HCT116 (cell line): ENCODE measurements at regions not wholly inside any gene's neighbourhood (a gene's known extent, or its start where the extent isn't known, plus 50 kb on each side); places are given as distances from the start of the nearest gene placed in this dataset.

ENCODE experiments used
- ATAC-seq: fragments of 200-7000 bp; cut with Tn5 transposase; 2 replicates; pipeline ENCODE4 v1.9.1; 2020; ENCODE audit warnings: mild to moderate bottlenecking, moderate library complexity
- BruUV-seq: library from RNA; stranded (reverse); fragments of 400-500 nt; replicated peaks from 2 replicates; lab custom pipeline; 2021; lab: Mats Ljungman, UMichigan
- CTCF ChIA-PET: fragments of 300-600 bp; sonication (Branson Sonifier 250); formaldehyde crosslinking; loops from one replicate; lab custom pipeline; 2021; ENCODE audit warnings: antibody characterized with exemption; lab: Charles Lee
- POLR2A ChIA-PET: fragments of 300-600, 350-600 bp; sonication (Branson Sonifier 250); formaldehyde crosslinking; loops from one replicate; lab custom pipeline; 2021; ENCODE audit warnings: antibody characterized with exemption; lab: Charles Lee
- RAD21 ChIA-PET, 2 experiments: fragments of 300-600 bp; sonication (Branson Sonifier 250); formaldehyde crosslinking; loops; one replicate each; lab custom pipeline; 2023; ENCODE audit warnings: low total read pairs in 2 of 2; ENCODE audit not compliant: uncharacterized antibody in 2 of 2, unreplicated experiment in 2 of 2, low non-redundant PET in 1 of 2; lab: Charles Lee
- DNase-seq: peaks from one replicate; pipeline ENCODE4 v3.0.0-alpha.2; 2010; ENCODE audit warnings: low read depth, low spot score
- H2AFZ ChIP-seq: fragments of 200-600 bp; shearing (Covaris generic), sonication (generic); 2 replicates; pipeline ENCODE4 v1.6.1; 2017; ENCODE audit warnings: low read depth, mixed run types, mixed read lengths, antibody characterized with exemption, low read length; ENCODE audit not compliant: poor library complexity, severe bottlenecking
- H3K27ac ChIP-seq: 2 replicates; pipeline ENCODE4 v1.5.1; 2012; ENCODE audit warnings: low read depth, low read length
- H3K27me3 ChIP-seq: fragments of 200-600 bp; sonication (generic); 2 replicates; pipeline ENCODE4 v1.6.1; 2016; ENCODE audit warnings: mixed run types, low read length, mixed read lengths; ENCODE audit not compliant: insufficient read depth
- H3K36me3 ChIP-seq, 2 experiments: fragments of 200-500 bp in 1 of 2; fragments of 200-600 bp in 1 of 2; sonication (Bioruptor generic) in 1 of 2; sonication (generic) in 1 of 2; 2 replicates each; pipeline versions ENCODE4 v1.5.1 to v1.6.1; 2014 to 2016; ENCODE audit warnings: low read length in 2 of 2, inconsistent platforms in 1 of 2, mixed read lengths in 1 of 2, mixed run types in 1 of 2; ENCODE audit not compliant: insufficient read depth in 2 of 2, control insufficient read depth in 1 of 2
- H3K4me1 ChIP-seq, 2 experiments: fragments of 200-600 bp in 1 of 2; sonication (generic) in 1 of 2; 2 replicates each; pipeline versions ENCODE4 v1.5.1 to v1.6.1; 2012 to 2017; ENCODE audit warnings: low read length in 2 of 2, inconsistent platforms in 1 of 2, mild to moderate bottlenecking in 1 of 2, mixed read lengths in 1 of 2, mixed run types in 1 of 2, moderate library complexity in 1 of 2; ENCODE audit not compliant: insufficient read depth in 2 of 2, control insufficient read depth in 1 of 2
- H3K4me2 ChIP-seq: fragments of 200-600 bp; sonication (generic); 2 replicates; pipeline ENCODE4 v1.6.1; 2017; ENCODE audit warnings: mixed run types, low read length, mixed read lengths
- H3K4me3 ChIP-seq, 2 experiments: fragments of 200-600 bp in 1 of 2; sonication (generic) in 1 of 2; replicated peaks in 1 of 2; 2 replicates each; pipeline ENCODE4 v1.5.1; 2011 to 2016; ENCODE audit warnings: low read length in 2 of 2, control low read depth in 1 of 2, low read depth in 1 of 2, mild to moderate bottlenecking in 1 of 2, mixed read lengths in 1 of 2, mixed run types in 1 of 2
- H3K79me2 ChIP-seq: fragments of 200-600 bp; sonication (generic); 2 replicates; pipeline ENCODE4 v1.6.1; 2017; ENCODE audit warnings: mild to moderate bottlenecking, mixed run types, low read length, moderate library complexity, mixed read lengths; ENCODE audit not compliant: insufficient read depth
- H3K9ac ChIP-seq: fragments of 200-600 bp; sonication (generic); 2 replicates; pipeline ENCODE4 v1.6.1; 2016; ENCODE audit warnings: low read length, mixed read lengths
- H3K9me2 ChIP-seq: fragments of 200-600 bp; sonication (generic), shearing (Covaris generic); 2 replicates; pipeline ENCODE4 v1.6.1; 2017; ENCODE audit warnings: mixed run types, mild to moderate bottlenecking, moderate library complexity; ENCODE audit not compliant: insufficient read depth
- H3K9me3 ChIP-seq, 2 experiments: fragments of 200-500 bp in 1 of 2; fragments of 200-600 bp in 1 of 2; sonication (Bioruptor generic) in 1 of 2; sonication (generic) in 1 of 2; 2 replicates each; pipeline ENCODE4 v1.6.1; 2014 to 2017; ENCODE audit warnings: low read length in 2 of 2, mixed read lengths in 2 of 2, inconsistent platforms in 1 of 2, low read depth in 1 of 2, mild to moderate bottlenecking in 1 of 2, mixed run types in 1 of 2, moderate library complexity in 1 of 2; ENCODE audit not compliant: control insufficient read depth in 1 of 2, insufficient read depth in 1 of 2
- H4K20me1 ChIP-seq: fragments of 200-600 bp; sonication (generic), shearing (Covaris generic); 2 replicates; pipeline ENCODE4 v1.6.1; 2017; ENCODE audit warnings: mixed run types, mild to moderate bottlenecking, moderate library complexity; ENCODE audit not compliant: insufficient read depth
- ATF3 ChIP-seq: IDR thresholded peaks from 2 replicates; pipeline ENCODE4 v1.6.1; 2012
- EGR1 ChIP-seq: IDR thresholded peaks from 2 replicates; pipeline ENCODE4 v1.6.1; 2012; ENCODE audit warnings: low read depth
- ELF1 ChIP-seq: IDR thresholded peaks from 2 replicates; pipeline ENCODE4 v1.6.1; 2012; ENCODE audit warnings: low read depth, borderline replicate concordance
- EZH2phosphoT487 ChIP-seq: fragments of 200-600 bp; IDR thresholded peaks from 2 replicates; pipeline ENCODE4 v1.6.1; 2018; ENCODE audit warnings: antibody characterized with exemption, borderline replicate concordance
- FOSL1 ChIP-seq: IDR thresholded peaks from 2 replicates; pipeline ENCODE4 v1.6.1; 2012; ENCODE audit warnings: low read depth
- JUND ChIP-seq: IDR thresholded peaks from 2 replicates; pipeline ENCODE4 v1.6.1; 2012
- MAX ChIP-seq: IDR thresholded peaks from 2 replicates; pipeline ENCODE4 v1.6.1; 2012
- POLR2AphosphoS5 ChIP-seq: IDR thresholded peaks from 2 replicates; pipeline ENCODE4 v1.6.1; 2011; ENCODE audit warnings: mild to moderate bottlenecking, low read depth, low read length, moderate library complexity
- RAD21 ChIP-seq: IDR thresholded peaks from 2 replicates; pipeline ENCODE4 v1.6.1; 2012; ENCODE audit warnings: low read depth, mild to moderate bottlenecking
- SIN3A ChIP-seq: IDR thresholded peaks from 2 replicates; pipeline ENCODE4 v1.6.1; 2012; ENCODE audit warnings: low read depth
- SRF ChIP-seq: IDR thresholded peaks from 2 replicates; pipeline ENCODE4 v1.6.1; 2012; ENCODE audit warnings: low read depth
- TCF7L2 ChIP-seq: IDR thresholded peaks from 2 replicates; pipeline ENCODE4 v1.7.0; 2011; ENCODE audit warnings: borderline replicate concordance, inconsistent platforms; ENCODE audit not compliant: insufficient read depth, insufficient read length; ENCODE audit errors: extremely low read depth
- YY1 ChIP-seq: IDR thresholded peaks from 2 replicates; pipeline ENCODE4 v1.6.1; 2011; ENCODE audit warnings: low read length, low read depth, moderate library complexity, mild to moderate bottlenecking; ENCODE audit not compliant: insufficient replicate concordance; ENCODE audit errors: extremely low read depth
- ZFX ChIP-seq: fragments of 450-650 bp; IDR thresholded peaks from 2 replicates; pipeline ENCODE4 v1.6.1; 2017
- ZNF274 ChIP-seq: fragments of 200-500 bp; sonication (Bioruptor generic); IDR thresholded peaks from 2 replicates; pipeline ENCODE4 v1.6.1; 2014; ENCODE audit warnings: mild to moderate bottlenecking, low read depth, low read length, inconsistent platforms
- intact Hi-C: fragments of 100-400 bp; cut with micrococcal nuclease; formaldehyde crosslinking; loops from 2 replicates; pipeline ENCODE4 v1.10.0; 2022
- TF ChIP-seq, protein P1 (sequence below), 3 experiments: fragments of 200-600 bp in 1 of 3; sonication (generic) in 1 of 3; IDR thresholded peaks in 2 of 3; conservative IDR thresholded peaks in 1 of 3; 2 replicates each; pipeline ENCODE4 v1.5.1; 2012 to 2017; ENCODE audit warnings: low read depth in 2 of 3, low read length in 2 of 3, antibody characterized with exemption in 1 of 3, borderline replicate concordance in 1 of 3, control low read depth in 1 of 3, mild to moderate bottlenecking in 1 of 3, mixed read lengths in 1 of 3, mixed run types in 1 of 3, moderate library complexity in 1 of 3; ENCODE audit not compliant: insufficient read depth in 1 of 3

DNA sequence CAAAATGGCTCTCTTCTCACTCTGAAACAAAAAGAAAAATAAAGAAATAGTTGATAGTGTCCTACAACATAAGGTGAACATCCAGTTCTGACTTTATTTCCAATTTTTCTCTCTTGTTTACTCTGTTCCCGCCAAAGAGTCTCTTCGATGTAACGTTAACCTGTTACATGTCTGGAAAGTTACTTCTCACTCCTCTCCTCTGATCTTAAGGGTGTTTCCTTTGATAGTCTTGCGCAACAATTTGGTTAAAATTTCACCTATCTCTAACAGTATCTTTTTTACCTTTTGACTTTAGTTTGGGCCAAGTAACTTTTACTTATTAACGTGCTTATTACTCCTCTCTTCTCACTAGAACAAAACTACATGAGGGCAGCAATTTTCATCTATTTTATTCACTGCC, 1450.2 kb downstream of the BRINP3 start:
- POLR2A ChIA-PET = no interaction called here
- Histone ChIP-seq H4K20me1 (no peaks in the 10 kb centered on the region), H2AFZ (no peak overlapping the region), H3K36me3 (no peaks in the 10 kb centered on the region), H3K4me1 (no peaks in the 10 kb centered on the region), H3K4me3 (no peak overlapping the region), H3K9ac (no peak overlapping the region), H3K4me2 (no peak overlapping the region), H3K9me2 (0 out of 2 replicates have a peak, but pooled peaks cover 3% of the 10 kb centered on the region), H3K27ac (no peak overlapping the region), H3K9me3 (no peaks in the 10 kb centered on the region), H3K79me2 (no peaks in the 10 kb centered on the region), H3K27me3 (no peaks in the 10 kb centered on the region)
- RAD21 ChIA-PET = no interaction called here
- BruUV-seq = no TSS peak
- ATAC-seq (no peak), DNase-seq (no peak)
- CTCF ChIA-PET = no interaction called here
- intact Hi-C loops = no loop called here
- TF ChIP-seq, protein P1, sequence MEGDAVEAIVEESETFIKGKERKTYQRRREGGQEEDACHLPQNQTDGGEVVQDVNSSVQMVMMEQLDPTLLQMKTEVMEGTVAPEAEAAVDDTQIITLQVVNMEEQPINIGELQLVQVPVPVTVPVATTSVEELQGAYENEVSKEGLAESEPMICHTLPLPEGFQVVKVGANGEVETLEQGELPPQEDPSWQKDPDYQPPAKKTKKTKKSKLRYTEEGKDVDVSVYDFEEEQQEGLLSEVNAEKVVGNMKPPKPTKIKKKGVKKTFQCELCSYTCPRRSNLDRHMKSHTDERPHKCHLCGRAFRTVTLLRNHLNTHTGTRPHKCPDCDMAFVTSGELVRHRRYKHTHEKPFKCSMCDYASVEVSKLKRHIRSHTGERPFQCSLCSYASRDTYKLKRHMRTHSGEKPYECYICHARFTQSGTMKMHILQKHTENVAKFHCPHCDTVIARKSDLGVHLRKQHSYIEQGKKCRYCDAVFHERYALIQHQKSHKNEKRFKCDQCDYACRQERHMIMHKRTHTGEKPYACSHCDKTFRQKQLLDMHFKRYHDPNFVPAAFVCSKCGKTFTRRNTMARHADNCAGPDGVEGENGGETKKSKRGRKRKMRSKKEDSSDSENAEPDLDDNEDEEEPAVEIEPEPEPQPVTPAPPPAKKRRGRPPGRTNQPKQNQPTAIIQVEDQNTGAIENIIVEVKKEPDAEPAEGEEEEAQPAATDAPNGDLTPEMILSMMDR (IDR thresholded peaks at IDR 0.05 in 2 of 3, conservative IDR thresholded peaks at IDR 0.05 in 1 of 3; ENCODE audit: borderline replicate concordance in 1 of 3, insufficient read depth in 1 of 3, low read depth in 2 of 3, low read length in 2 of 3) = no peak
- no peak for TF ChIP-seq SIN3A
- TF ChIP-seq SRF = no peak
- no peak for TF ChIP-seq ZNF274
- TF ChIP-seq RAD21 = no peak

DNA sequence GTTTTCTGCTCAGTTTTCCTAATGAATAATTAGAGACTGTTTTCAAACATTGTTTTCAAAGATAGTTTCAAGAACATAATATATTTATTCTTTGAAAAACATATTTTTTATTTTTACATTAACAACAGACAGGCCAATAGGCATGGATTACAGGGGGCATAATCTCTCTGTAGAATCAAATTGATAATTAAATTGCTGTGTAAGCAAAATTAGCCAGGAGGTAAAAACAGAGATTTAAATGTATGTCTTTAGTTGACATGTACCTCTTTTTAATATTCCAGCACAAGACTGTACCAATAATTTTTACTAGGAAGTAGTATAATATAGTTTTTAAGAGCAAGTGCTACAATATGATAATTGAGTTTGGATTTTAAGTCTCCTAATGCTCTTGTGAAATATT, 1444.5 kb downstream of the BRINP3 start:
- intact Hi-C loops = no loop called here
- no peak overlapping the region for H3K4me3 ChIP-seq
- POLR2A ChIA-PET = no interaction called here
- no peak overlapping the region for H2AFZ ChIP-seq
- no peaks in the 10 kb centered on the region for H4K20me1 ChIP-seq
- H3K9me3 ChIP-seq = no peaks in the 10 kb centered on the region
- RAD21 ChIA-PET = no interaction called here
- H3K4me1 ChIP-seq = no peaks in the 10 kb centered on the region
- no peak for ATAC-seq
- CTCF ChIA-PET = no interaction called here
- H3K79me2 ChIP-seq = no peaks in the 10 kb centered on the region
- H3K27ac ChIP-seq = no peak overlapping the region
- TF ChIP-seq ZNF274 = no peak
- no peak for TF ChIP-seq JUND
- TF ChIP-seq ELF1 = no peak
- no peak for TF ChIP-seq YY1
- no peak for TF ChIP-seq TCF7L2
- no peak for TF ChIP-seq MAX
- no peak for TF ChIP-seq SIN3A
- TF ChIP-seq FOSL1 = no peak
- TF ChIP-seq ATF3 = no peak
- no peak for TF ChIP-seq POLR2AphosphoS5
- TF ChIP-seq, protein P1 (IDR thresholded peaks at IDR 0.05 in 2 of 3, conservative IDR thresholded peaks at IDR 0.05 in 1 of 3; ENCODE audit: borderline replicate concordance in 1 of 3, insufficient read depth in 1 of 3, low read depth in 2 of 3, low read length in 2 of 3) = no peak
- TF ChIP-seq EGR1 = no peak
- no peak for TF ChIP-seq ZFX
- no peak for TF ChIP-seq EZH2phosphoT487
- TF ChIP-seq, all 23 proteins: peak for 0
- Histone ChIP-seq H3K9ac (no peak overlapping the region), H3K36me3 (no peaks in the 10 kb centered on the region), H3K9me2 (0 out of 2 replicates have a peak, but pooled peaks cover 3% of the 10 kb centered on the region), H3K27me3 (no peaks in the 10 kb centered on the region), H3K4me2 (no peak overlapping the region)
- no TSS peak for BruUV-seq
- no peak for DNase-seq
